ENCODE measurements at regions not wholly inside any gene's neighbourhood (a gene's known extent, or its start where the extent isn't known, plus 50 kb on each side); places are given as distances from the start of the nearest gene placed in this dataset.

DNA sequence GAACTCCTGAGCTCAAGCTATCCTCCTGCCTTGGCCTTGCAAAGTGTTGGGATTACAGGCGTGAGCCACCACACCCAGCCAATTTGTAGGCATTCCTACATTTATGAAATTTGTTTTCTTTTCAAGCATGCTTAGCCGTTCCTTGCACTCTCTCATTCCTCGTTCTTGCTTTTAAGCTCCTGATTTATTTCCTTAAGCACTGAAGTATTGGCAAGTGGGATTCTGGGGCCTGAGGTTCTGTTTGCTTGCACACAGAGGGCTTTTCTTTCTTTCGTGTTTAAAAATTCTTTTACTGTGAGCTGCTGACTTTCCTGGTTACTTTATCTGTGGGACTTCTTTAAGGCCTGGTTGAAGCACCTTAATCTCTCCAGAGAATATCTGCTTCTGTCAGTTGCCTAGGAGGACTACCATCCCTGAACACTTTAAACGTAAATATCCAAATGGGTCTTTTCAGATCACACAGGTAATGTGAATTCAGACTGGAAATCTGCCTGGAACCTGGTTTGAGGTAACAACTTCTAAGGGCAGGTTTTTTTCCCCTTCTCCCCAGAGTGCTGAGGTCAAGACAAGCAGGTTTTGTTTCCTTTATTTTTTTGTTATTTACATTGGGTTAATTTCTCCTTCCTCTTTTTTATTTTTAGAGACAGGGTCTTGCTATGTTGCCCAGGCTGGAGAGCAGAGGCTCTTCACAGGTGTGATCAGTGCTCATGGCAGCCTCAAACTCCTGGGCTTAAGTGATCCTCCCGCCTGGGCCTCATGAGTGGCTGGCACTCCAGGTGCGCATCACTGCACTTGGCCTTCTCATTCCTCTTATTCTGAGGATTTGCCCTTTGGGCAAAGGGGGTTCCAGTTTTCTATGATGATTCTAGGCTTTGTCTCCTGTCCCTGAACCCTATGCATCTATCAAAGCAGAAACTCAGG, 102.9 kb downstream of the PFKFB3 start:
- no peak for DNase-seq (ENCODE audit: low read depth in 2 of 2)

DNA sequence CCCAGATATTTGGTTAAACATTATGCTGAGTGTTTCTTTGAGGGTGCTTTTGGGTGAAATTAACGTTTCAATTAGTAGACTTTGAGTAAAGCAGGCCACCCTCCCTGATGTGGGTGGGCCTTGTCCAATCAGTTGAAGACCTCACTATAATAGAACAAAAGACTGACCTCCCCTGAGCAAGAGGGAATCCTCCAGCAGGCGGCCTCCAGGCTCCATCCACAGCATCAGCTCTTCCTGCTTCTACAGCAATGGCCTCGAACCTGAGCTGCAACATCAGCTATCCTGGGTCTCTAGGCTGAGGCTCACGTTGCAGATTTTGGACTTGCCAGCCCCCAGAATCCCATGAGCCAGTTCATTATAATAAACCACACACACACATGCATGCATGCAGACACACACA, 104.2 kb downstream of the PFKFB3 start:
- DNase-seq (ENCODE audit: low read depth in 2 of 2) = no peak

DNA sequence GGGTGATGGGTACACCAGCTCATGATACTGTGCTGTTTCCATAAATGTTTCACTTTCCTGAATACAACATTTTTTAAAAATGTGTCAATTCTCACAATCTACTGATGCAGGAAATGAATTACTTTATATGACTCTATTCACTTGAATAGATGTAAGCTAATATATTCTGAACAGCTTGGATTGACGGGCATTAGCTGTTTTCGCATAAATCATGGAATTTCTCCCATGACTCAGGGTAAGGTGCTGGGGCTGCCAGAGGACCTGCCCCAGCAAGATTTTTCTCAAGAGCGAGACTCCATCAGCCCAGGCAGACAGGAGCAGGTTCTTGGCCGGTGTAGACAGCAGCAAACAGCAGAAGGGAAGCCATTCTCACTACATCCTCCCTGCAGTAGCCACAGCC, 107.1 kb downstream of the PFKFB3 start:
- no peak for DNase-seq (ENCODE audit: low read depth in 2 of 2)

DNA sequence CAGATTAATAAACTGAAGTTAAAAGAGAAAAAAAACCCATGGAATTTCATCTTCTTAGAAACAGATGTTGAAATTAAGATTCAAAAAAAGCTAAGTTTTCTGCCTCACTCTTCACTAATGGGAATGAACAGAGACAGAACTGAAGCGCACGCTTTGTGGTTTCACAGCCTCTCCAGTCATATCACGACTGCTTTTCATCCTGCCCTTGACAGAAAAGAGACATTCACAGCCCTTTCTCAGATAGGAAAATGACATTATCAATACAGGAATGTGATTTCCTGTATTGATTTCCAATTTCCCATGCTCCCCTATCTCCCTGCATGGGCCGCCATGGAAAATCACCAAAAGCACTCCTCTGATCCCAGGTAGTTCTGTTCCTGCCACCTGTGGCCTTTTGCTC, 108.2 kb downstream of the PFKFB3 start:
- DNase-seq (ENCODE audit: low read depth in 2 of 2) = no peak

DNA sequence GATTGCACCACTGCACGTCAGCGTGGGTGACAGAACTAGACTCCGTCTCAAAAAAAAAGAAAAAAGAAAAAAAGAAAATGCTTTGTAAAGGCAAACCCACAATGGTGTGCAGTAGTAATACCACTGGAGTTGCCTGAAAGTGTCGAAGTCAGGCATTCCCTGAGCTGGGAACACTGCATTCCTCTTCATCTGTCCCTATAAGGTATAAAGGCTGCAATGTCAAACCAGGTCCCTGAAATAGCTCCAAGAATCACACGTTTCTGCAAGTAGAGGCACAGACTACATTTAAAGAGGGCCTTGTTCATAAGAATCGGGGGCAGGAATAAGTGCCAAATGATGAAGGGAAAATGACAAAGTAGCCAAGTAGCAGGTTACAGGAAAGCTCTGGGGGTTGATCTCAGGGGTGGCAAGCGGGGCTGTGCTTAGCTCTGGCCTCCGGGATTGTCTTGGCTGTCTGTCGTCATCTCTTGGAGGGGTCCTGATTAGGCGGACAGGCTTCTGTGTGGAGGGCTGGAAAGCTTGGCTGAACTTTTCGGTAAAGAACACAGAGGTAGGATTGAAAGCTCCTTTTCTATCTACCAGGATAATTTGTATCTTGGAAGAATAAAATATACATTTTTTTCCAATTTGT, 109.1 kb downstream of the PFKFB3 start:
- DNase-seq (ENCODE audit: low read depth in 2 of 2) = no peak

DNA sequence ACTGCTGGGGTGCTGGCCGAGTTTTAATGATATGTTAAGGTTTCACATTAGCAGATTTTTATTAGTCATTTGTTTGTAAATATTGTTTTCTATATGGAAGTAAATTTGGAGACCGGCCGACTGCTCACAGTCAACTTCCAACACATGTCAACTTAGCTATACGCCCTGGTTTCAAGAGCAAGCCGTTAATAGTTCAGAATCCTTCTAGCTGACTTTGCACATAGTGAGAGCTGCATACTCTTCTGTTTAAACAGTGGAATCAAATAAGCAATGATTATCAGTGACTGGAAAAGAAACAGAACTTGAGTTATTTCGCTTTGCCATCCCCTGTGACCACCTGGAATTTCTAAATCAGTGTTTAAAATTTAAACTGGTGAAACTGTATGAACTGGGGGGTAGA, 109.9 kb downstream of the PFKFB3 start:
- no peak for DNase-seq (ENCODE audit: low read depth in 2 of 2)

DNA sequence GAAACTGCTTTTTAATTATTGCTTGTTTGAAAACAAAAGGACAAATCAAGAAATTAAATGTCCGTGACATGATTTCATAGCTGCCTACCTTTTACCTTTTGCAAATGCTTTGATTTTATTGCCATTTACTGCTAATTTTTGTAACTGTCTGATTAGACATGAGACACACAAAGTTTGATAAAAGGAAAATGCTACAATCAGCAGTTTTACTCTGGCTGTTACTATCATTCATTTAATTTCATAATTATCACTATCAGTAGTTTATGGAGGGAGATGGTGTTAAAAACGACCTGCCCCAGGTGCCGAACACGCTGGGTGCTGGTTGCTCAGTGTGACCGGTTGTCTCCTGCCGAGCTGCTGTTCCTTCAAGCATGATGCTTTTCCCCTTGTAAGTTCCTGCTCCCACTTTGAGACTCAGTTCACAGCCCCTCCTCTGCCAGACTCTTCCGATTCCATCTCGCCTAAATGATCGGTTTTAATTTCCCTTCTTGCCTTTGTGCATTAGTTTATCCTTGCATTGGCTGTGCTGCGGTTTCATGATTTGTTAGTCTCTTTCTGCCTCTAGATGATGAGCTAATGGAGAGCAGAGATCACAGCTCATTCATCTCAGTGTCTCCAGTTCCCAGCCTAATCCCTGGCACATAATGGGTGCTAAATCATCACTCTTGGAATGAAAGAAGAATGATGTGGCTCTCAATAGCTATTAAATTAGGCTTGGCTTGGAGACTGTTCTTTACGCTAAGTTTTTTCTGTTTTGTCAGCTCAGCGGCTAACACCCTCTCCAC, 110.6 kb downstream of the PFKFB3 start:
- DNase-seq (ENCODE audit: low read depth in 2 of 2) = no peak

DNA sequence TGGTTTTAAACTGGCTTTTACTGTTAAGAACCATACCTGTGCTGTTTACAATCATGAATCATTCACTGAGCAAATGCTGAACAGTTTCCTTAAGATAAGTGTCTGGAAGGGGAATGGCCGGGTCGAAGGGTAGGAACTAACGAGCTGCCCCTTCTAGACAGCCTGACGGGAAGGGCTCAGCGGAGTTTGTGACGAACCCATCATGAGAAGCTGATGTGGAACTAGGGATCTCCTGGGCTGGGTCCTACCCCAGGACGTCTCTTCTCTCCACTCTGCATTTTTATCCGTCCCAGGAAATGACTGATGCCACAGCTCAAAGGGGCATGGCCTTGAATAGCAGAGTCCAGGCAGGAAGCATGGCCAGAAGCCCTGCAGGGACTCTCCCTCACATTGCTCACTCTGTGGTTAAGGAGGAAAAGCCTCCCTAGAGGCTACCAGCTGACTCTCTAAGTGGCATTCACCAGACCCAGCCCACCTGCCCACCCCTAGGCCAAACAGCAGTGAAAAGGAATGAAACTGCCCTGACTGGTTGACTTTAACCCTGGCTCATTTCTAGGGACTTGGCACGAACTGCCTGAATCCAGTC, 112.0 kb downstream of the PFKFB3 start:
- no peak for DNase-seq (ENCODE audit: low read depth in 2 of 2)

DNA sequence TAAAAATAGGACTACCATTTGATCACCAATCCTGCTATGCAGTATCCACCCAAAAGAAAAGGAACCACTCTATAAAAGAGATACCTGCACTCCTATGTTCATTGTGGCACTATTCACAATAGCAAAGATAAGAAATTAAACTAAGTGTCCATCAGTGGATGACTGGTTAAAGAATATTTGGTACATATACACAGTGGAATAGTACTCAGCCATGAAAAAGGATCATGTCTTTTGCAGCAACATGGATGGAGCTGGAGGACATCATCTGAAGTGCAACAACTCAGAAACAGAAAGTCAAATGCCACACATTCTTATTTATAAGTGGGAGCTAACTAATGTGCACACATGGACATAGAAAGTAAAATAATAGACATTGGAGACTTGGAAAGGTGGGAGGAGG, 116.4 kb downstream of the PFKFB3 start:
- DNase-seq (ENCODE audit: low read depth in 2 of 2) = no peak

DNA sequence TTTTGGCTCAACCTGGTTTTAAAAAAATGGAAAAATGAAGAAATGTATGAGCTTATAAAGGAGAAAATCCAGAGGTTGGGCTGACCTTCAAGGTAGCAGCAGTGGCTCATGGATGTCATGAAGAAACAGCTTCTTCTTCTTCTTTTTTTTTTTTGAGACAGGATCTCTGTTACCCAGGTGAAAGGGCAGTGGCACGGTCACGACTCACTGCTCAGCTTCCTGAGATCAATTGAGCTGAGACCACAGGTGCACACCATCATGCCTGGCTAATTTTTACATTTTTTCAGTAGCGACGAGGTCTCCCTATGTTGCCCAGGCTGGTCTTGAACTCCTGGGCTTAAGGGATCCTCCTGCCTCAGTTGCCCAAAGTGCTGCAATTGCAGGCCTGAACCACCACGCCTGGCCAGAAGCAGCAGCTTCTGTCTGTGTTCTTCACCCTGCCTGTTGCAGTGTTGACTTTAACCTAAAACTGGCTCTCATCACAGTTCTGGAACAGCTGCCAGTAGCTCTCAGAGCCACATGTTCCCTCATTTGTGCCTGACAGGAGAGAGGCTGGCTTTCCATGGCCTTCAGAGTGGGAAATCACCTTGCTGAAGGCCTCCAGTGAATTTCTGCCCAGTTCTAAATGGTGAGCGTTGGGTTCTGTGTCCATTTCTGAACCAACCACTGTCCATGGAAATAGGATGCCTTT, 117.7 kb downstream of the PFKFB3 start:
- DNase-seq (ENCODE audit: low read depth in 2 of 2) = no peak

DNA sequence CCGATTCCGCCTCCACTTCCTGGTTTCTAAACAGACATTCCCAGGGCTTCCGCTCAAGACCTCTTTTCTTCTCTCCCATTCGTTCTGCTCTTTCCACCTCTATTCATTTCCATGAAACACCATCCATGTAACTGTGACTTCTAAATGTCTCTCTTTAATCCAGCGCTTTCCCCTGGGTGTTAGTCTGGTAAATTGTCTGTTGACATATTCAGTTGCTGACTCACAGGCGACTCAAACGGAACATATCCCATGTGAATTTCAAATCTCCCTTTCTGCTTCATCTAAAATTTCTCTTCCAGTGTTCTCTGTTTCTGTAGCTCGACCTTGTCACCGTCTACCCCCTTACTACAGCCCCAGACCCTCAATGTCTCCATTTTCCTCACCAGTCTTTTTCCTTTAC, 119.1 kb downstream of the PFKFB3 start:
- no peak for DNase-seq (ENCODE audit: low read depth in 2 of 2)

DNA sequence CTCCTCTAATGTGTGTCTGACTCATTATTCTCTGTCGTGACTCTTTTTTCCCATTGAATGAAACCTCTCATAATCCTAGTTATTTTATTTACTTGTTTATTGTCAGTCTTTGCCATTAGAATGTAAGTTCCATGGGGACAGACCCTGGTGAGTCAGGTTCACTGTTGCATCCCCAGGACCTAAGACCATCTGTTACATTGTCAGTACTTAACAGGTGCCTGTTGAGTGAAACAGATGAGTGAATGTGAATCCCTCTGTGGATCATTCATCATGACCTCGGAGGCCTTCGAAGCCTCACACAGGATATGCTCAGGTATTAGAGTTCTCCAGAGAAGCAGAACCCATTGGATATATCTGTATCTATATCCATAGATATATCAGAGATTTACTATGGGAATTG, 120.1 kb downstream of the PFKFB3 start:
- no peak for DNase-seq (ENCODE audit: low read depth in 2 of 2)

DNA sequence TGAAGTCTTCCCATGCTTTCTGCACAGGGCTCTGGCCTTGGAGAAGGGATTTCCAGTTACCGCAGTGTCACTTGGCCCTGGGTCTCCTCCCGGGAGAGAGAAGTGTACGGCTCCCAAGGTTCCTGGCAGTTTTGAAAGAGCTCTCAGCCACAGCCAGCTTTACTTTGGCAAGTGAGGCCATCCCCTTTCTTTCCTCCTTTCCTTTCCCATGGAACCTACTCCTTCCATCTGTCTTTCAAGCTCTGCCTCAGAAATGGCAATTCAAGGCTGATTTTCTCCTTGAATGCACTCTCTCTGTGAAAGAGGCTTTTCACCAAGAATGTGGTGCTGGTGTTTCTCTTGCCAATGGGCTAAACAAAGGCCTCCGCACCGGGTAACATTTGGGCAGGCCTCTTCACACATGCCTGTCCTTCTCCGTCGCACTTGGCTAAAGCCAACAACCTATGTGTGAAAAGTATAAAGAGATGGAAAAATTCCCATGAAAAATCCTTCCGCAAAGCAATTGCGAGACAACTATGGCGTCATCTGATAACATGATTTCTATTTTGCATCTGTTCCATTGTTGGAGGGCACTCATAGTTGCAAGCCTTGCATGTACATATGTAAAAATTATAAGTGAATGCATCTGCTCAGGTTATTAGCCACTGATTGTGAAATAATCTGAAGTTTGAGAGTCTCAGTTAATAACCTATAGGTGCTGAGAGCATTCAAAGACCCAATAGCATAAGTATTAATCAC, 125.4 kb downstream of the PFKFB3 start:
- DNase-seq (ENCODE audit: low read depth in 2 of 2) = no peak

DNA sequence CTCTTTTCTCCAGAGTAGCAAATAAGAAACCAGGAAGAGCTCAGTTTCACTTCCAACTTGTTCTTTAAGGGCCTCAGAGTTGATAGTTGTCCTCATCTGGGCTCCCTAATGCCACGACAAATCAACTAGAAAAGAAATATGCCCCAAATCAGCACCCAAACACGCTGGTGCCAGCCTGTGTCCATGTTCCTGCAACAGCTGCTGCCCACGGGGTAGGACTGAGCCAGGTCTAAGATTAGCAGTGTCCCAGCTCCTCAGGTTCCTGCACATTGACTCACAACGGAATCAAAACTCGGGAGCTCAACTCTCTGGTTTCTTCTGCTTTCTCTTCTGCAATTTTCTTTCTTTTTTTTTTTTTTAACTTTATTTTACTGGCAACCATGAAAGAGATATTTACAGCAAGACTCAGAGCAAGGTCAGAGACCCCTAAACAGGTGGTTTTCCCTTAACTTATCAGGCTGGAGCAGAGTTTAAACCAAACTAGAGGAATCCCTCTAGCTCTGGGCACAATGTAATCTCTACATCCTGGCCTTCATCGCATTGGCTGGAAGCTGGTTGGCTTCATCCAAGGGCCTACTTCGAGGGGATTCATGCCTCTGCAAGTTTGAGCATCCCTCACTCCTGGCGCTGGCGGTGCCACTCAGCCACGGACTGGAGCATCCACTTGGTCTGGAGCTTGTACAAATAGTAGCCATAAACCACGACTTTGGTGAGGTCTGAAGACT, 126.1 kb downstream of the PFKFB3 start:
- no peak for DNase-seq (ENCODE audit: low read depth in 2 of 2)

DNA sequence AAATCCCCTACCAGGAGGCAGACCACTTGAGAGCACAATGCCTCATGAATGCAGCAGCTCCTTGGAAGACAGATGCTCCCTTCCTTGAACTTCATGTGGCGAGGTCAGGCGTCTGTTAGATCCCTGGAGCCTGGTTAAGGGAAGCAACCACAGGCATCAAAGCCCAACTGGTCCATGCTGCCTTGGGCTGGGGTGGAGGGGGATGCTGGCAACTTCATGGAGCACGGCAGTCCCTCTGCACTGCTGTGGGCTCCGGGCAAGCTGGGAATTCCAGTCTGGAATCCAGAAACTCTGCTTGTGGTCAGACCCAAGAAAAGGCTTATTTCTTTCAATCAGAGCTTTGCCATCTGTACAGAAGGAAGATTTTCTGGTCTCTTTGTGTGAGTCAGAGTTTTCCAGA, 130.4 kb downstream of the PFKFB3 start:
- no peak for DNase-seq (ENCODE audit: low read depth in 2 of 2)

DNA sequence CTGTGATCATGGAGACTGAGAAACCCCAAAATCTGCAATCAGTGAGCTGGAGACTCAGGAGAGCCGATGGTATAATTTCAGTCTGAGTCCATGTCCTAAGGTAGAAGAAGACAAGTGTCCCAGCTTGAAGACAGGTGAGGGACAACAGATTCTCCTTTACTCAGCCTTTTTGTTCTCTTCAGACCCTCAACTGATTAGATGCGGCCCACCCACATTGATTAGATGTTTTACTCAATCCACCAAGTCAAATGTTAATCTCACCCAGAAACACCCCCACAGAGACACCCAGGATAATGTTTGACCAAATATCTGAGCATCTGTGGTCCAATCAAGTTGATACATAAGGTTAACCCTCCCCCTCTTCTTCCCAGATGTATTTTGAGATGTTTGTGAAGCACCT, 131.2 kb downstream of the PFKFB3 start:
- DNase-seq (ENCODE audit: low read depth in 2 of 2) = no peak

DNA sequence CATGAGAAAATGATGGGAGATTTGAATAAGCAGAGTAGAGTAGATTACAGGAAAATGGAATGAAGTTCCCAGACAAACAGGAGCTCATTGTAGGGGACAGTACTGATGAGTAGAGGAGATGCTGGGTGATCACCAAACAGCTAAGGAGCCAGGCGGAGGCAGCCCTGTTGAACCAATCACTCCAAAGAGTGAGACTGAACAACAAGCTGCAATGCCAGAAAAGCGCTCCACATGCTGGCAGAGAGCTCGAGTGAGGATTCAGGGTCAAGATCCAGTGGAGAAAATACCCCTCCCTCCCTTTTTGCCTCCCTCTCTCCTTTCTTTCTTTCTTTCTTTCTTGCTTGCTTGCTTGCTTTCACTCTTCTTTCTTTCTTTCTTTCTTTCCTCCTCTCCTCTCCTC, 133.3 kb downstream of the PFKFB3 start:
- no peak for DNase-seq (ENCODE audit: low read depth in 2 of 2)

DNA sequence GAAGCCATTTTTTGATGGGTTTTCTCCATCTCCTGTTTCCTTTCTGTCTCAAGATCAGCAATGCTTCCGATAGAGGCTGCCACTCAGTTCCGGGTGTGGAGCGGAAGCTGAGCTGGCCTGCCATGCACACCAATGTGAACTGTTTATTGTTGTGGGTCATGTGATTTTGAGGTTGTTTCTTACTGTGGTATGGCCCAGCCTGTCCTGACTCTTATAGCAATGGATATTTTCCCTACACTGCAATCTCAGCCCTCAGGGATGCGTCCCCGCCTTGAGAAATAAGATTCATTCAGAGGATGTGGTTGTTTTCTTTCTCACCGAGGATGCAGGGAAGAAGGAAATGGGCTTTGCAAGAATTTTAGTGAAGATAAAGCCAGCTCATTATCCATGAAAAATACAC, 134.7 kb downstream of the PFKFB3 start:
- DNase-seq (ENCODE audit: low read depth in 2 of 2) = no peak

DNA sequence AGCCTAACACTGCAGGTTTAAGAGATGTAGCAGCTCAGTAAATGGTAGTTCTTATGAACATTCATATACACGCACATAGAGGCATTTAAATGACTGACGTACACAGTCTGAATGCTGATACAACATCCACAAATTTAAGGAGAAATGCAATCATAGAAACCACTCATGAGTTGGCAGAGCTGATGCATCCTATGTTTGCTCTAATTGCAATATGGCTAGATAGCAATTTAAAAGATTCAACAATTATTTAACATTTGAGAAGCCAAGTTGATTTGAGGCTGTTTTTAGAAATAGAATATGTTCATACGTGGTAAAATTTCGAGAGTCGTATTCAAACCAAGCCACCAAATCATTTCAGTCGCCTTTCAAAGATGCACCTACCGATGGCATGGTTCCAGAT, 135.6 kb downstream of the PFKFB3 start:
- no peak for DNase-seq (ENCODE audit: low read depth in 2 of 2)

DNA sequence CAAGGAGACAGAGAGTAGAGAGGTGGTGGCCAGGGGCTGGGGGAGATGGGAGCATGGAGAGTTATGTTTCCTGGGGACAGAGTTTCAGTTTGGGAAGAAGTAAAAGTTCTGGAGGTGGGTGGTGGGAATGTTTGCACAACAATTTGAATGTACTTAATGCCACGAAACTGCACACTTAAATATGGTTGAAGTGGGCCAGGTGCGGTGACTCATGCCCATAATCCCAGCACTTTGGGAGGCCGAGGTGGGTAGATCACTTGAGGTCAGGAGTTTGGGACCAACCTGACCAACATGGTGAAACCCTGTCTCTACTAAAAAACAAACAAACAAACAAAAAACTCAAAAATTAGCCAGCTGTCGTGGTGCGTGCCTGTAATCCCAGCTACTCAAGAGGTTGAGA, 137.2 kb downstream of the PFKFB3 start:
- no peak for DNase-seq (ENCODE audit: low read depth in 2 of 2)
